CD4-positive, alpha-beta T cell treated with Interleukin-6 for 4 hours (primary cell): ENCODE measurements at regions not wholly inside any gene's neighbourhood (a gene's known extent, or its start where the extent isn't known, plus 50 kb on each side); places are given as distances from the start of the nearest gene placed in this dataset.
"Not testable (repeated sequence)": the region's sequence is repeated elsewhere in the genome, so short reads cannot be mapped to it uniquely, and the experiment has no call there.

Experiments used
- DNase-seq: peaks from one replicate; pipeline ENCODE4 v3.0.0-alpha.2; 2020; ENCODE audit warnings: mixed read lengths

DNA sequence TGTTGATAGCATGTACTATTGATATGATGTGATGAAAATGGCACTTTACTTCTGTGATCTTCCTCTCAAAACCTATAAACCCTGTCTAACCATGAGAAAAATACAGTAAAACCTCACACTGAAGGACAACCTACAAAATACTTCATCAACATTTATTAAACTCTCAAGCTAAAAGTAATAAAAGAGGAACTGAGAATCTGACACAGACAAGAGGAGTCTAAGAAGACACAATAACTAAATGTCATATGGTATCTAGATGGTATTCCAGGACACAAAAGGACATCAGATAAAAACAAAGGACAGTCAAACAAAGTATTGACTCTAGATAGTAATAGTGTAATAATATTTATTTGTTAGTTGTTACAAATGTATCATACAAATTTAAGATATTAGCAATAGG lies 655.3 kb downstream of the SH3BGRL start:
- no peak for DNase-seq

DNA sequence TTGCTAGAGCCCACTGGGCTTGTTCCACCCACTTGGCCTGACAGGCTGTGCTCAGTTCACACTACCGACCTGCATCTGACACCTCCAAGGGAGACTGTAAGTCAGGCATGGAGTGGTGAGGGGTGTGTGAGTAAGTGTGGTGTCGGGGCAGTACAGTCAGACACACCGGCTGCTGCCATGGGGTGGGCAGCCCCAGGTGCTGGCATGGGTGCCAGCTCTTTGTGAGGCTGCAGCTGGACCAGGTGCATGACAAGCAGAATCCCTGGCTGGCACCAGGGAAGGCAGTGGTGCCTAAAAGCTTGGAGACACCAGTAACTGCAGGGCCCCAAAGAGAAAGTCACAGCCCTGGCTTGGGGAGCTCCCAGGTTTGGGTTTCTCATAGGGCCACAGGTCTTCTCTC lies 665.0 kb downstream of the SH3BGRL start:
- DNase-seq = no peak

- no peak for DNase-seq
These were observed 667.1 kb downstream of the SH3BGRL start for GRCh38 chrX:81868979-81869378.

- DNase-seq = no peak
These were observed 672.9 kb downstream of the SH3BGRL start for GRCh38 chrX:81874807-81875206.

- no peak for DNase-seq
These were observed 673.9 kb downstream of the SH3BGRL start for GRCh38 chrX:81875800-81876199.

DNA sequence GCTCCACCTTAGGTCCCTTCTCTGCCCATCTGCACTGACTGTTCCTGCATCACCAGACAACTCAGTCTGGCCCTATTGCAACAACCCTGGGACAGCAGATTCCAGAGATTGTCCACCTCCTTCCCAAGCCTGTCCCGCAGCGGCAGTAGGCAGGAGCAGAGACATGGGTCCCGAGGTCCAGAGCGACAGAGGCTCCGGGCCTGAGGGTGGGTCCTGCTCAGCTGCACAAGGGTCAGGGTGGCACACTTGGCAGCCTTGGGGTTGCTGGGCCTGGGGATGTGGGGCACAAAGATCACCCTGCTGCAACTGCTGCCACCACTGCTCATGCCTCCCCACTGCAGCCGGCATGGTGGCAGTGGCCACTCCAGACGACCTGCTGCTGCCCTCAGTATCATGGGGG lies 674.5 kb downstream of the SH3BGRL start:
- DNase-seq = no peak

GRCh38 chrX:81890521-81890920 lies 688.6 kb downstream of the SH3BGRL start:
- DNase-seq = no peak

DNA sequence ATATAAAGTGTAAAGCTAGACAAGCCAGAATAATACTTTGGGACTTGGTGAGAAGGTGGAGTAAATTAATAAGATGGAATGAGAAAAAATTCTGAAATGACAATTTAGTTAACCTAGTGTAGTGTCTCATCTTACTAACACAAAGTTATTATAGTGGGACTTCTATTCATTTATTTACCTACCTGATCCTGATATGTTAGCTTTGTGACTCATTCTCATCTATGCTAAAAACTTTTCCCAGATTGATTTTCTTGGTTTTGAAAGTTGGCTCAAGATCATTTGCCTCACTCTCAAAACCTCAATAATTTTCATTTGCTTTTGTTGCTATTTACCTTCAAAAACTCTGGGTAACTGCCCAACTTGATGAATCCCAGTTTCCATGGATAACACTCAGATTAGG lies 698.6 kb downstream of the SH3BGRL start:
- DNase-seq = no peak

GRCh38 chrX:81925812-81926211 lies 723.9 kb downstream of the SH3BGRL start:
- DNase-seq = no peak

GRCh38 chrX:81945911-81946310 lies 744.0 kb downstream of the SH3BGRL start:
- DNase-seq = not testable (repeated sequence)

- DNase-seq = no peak
These were observed 755.4 kb downstream of the SH3BGRL start for GRCh38 chrX:81957318-81957717.

DNA sequence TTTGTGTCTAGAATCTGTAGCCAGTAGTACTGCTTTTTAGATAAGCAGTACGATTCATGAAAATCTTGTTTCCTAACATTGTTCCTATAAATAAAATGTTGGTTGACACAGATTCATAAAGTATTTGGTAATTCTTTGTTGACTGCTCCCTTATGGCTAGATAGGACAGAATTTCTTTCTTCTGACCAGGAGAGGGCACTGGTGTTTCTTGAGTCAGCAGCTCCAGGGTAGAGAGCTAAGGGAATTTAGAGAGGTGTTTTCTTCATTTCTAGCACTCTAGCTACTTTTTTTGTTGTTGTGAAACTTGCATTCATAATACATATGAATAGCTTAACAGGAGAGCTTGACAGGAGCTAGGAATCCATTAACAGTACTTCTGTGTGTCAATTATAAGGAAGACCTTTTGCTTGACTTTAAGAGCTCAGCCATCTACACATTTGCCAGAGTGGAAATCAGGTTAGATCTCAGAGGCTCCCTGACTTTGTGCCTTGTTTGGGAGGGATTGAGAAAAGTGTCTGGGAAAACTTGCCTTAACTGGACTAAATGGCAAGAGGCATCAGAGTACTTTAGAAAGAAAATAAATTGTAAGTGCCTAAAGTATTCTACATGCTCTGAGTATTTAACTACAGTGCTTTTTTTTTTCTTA lies 756.1 kb downstream of the SH3BGRL start:
- DNase-seq = no peak

- DNase-seq = no peak
These were observed 758.1 kb downstream of the SH3BGRL start for GRCh38 chrX:81959964-81960363.

DNA sequence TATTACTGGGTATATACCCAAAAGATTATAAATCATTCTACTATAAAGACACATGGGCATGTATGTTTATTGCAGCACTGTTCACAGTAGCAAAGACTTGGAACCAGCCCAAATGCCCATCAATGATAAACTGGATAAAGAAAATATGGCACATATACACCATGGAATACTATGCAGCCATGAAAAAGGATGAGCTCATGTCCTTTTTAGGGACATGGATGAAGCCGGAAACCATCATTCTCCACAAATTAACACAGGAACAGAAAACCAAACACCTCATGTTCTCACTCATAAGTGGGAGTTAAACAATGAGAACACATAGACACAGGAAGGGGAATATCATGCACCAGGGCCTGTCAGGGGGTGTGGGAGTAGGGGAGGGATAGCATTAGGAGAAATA lies 772.5 kb downstream of the SH3BGRL start:
- DNase-seq = not testable (repeated sequence)

- no peak for DNase-seq
These were observed 778.1 kb downstream of the SH3BGRL start for GRCh38 chrX:81979806-81980515.

DNA sequence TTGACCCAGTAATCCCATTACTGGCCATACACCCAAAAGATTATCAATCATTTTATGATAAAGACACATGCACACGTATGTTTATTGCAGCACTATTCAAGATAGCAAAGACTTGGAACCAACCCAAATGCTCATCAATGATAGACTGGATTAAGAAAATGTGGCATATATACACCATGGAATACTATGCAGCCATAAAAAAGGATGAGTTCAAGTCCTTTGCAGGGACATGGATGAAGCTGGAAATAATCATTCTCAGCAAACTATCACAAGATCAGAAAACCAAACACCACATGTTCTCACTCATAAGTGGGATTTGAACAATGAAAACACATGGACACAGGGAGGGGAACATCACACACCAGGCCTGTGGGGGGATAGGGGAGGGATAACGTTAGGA lies 785.3 kb downstream of the SH3BGRL start:
- DNase-seq = not testable (repeated sequence)

DNA sequence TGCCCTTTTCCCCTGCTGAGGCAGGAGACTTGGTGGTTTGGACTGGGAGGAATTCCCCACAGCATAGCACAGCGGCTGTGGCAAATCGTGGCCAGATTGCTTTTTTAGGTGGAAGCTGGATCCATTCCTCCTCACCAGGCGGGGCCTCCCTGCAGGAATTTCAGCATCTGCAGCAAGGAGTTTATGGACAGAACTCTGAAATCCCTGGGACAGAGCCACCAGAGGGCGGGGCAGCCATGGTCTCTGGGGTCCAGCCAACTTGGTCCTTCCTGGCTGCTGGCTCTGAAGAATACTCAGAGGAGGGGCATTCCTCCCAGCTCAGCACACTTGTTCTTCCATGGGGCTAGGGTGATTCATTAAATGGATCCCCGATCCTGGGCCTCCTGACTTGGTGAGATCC lies 794.3 kb downstream of the SH3BGRL start:
- no peak for DNase-seq

DNA sequence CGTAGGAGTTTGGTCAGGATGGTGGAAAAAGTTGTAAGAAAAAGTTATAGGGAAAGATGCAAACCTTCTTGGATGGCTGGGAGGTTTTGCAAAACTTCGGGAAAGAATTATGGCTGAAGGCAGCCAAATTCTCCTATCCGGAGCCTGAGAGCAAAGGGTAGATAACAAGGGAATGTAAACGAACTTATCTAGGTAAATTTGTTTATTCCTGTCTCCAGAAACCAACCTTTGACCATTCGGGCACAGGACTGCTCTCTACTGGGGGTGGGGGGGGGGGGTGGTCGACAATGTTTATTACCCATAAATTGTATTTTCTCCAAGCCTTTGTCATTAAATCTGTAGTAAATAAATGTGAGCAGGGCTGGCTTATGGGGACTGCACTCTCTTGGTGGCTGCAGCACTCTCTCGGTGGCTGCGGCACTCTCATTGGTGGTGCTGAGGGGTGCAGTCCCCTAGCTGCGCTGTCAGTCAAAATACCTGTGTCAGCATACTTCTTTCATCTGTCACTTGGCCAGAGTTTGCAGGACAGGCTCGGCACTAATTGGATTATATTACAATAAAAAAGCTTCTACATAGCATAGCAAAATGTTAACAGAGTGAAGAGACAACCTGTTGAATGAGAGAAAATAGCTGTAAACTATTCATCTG lies 827.8 kb downstream of the SH3BGRL start:
- no peak for DNase-seq

DNA sequence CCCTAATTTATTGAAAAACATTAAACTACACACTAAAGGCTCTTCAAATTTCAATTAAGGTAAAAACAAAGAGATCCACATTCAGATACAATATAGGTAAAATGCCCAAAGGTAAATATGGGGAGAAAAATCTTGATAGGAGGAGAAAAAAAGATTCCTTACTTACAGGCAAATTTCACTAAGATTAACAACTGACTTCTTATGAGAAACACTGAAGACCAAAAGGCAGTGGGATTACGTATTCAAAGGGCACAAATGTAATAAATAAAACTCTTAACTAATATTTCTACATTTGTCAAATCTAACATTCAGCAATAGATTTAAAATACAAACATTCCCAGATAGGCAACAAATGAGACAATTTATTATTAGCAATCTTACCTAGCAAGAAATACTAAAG lies 829.3 kb downstream of the SH3BGRL start:
- no peak for DNase-seq

GRCh38 chrX:82038793-82039192 lies 836.9 kb downstream of the SH3BGRL start:
- DNase-seq = no peak

DNA sequence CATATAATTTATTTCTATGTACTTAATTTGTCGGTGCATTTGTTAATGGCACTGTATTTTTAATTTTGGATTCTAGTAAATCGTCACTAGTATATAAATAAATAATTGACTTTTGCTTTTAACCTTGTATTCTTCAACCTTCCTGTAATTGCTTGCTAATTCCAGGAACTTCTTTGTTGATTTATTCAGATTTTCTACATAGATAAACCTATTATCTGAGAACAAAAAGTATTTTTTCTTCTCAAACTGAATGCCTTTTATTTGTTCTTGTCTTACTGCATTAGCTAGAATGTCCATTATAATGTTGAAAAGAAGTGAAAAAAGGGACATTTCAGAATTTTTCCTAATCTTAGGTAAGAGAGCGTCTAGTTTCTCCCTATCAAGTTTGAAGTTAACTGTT lies 839.1 kb downstream of the SH3BGRL start:
- no peak for DNase-seq

- no peak for DNase-seq
These were observed 856.8 kb downstream of the SH3BGRL start for GRCh38 chrX:82058728-82059127.

- DNase-seq = no peak
These were observed 869.0 kb downstream of the SH3BGRL start for GRCh38 chrX:82070948-82071347.

GRCh38 chrX:82081027-82081426 lies 879.1 kb downstream of the SH3BGRL start:
- no peak for DNase-seq
